GM12892 (cell line): ENCODE measurements at regions not wholly inside any gene's neighbourhood (a gene's known extent, or its start where the extent isn't known, plus 50 kb on each side); places are given as distances from the start of the nearest gene placed in this dataset.

Source experiments
- POLR2AphosphoS5 ChIP-seq: IDR thresholded peaks from 2 replicates; pipeline ENCODE4 v1.6.1; 2011; ENCODE audit warnings: low read depth, low read length, control low read depth
- TAF1 ChIP-seq: IDR thresholded peaks from 2 replicates; pipeline ENCODE4 v1.6.1; 2011; ENCODE audit warnings: low read depth, mild to moderate bottlenecking, control low read depth, low read length, borderline replicate concordance

GRCh38 chr2:83650161-83650560 is 808.9 kb downstream of the SUCLG1 start:
- TF ChIP-seq POLR2AphosphoS5 (no peak), TAF1 (no peak)
